Adrenal gland (tissue), 5 donors: ENCODE measurements at regions not wholly inside any gene's neighbourhood (a gene's known extent, or its start where the extent isn't known, plus 50 kb on each side); places are given as distances from the start of the nearest gene placed in this dataset.

ENCODE experiments used
- CTCF ChIP-seq, 6 experiments: fragments of 450-650 bp in 4 of 6; fragments of 200-600 bp in 2 of 6; sonication (generic) in 1 of 6; IDR thresholded peaks; 1 replicate in 5 of 6; 2 replicates in 1 of 6; pipeline versions ENCODE4 v1.5.1 to v1.8.0; 2016 to 2021; ENCODE audit warnings: antibody characterized with exemption in 6 of 6, mild to moderate bottlenecking in 2 of 6, moderate library complexity in 1 of 6
- POLR2A ChIP-seq, 2 donors: fragments of 450-650 bp; IDR thresholded peaks; one replicate each; pipeline ENCODE4 v1.6.1; 2017; ENCODE audit warnings: antibody characterized with exemption in 2 of 2, mild to moderate bottlenecking in 2 of 2, moderate library complexity in 1 of 2
- donor health status: DM: no; HTN: no; CAD: no.

DNA sequence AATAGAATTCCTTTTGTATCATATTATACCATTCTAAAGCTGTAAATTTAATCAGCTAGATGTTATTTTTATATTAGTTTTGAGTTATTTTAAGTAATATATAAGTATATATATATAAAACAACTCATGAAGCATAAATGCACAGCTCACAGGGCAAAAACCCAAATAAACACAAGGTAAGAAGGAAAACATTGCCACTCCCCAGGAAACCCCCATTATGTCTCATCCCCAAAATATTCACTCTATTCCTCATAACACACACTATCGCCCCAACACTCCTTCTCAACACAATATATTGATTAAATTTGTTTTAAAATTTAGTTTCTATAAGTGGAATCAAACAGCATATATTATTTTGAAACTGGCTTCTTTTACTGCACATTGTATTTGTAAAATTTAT, 98.6 kb upstream of the FAM83B start:
- no peak for TF ChIP-seq CTCF (IDR thresholded peaks at IDR 0.05)
- TF ChIP-seq POLR2A (IDR thresholded peaks at IDR 0.05): no peak
